ENCODE measurements at regions not wholly inside any gene's neighbourhood (a gene's known extent, or its start where the extent isn't known, plus 50 kb on each side); places are given as distances from the start of the nearest gene placed in this dataset.

- intact Hi-C loops (cut with DNase I; ENCODE audit: low total_unique reads) (no loop called here), in situ Hi-C loops (cut with MboI; ENCODE audit: low sequenced_read_pairs in 4 of 4) (loop anchor here in 3 of 4 donors (10.0 kb wide), 1 partner anchor 821 kb away; no protein-coding TSS in a partner anchor)
- no peaks in the 10 kb centered on the region for H3K36me3 ChIP-seq
- H3K9me3 ChIP-seq = peaks cover 0 to 8% (median 6%) of the 10 kb centered on the region in 3 donors
- peaks cover 24 to 35% (median 30%) of the 10 kb centered on the region in 3 donors for H3K27me3 ChIP-seq
- no peaks in the 10 kb centered on the region for H3K4me1 ChIP-seq
- no peak for DNase-seq
- ATAC-seq = no peak
- H3K4me3 ChIP-seq = no peak overlapping the region
- H3K27ac ChIP-seq = no peak overlapping the region
- no peak for TF ChIP-seq POLR2A (IDR thresholded peaks at IDR 0.05)
- TF ChIP-seq CTCF (IDR thresholded peaks at IDR 0.05 in 4 of 5, conservative IDR thresholded peaks at IDR 0.05 in 1 of 5) = no peak
These were observed 100.7 kb upstream of the MVB12B start for GRCh38 chr9:126225611-126226609.

DNA sequence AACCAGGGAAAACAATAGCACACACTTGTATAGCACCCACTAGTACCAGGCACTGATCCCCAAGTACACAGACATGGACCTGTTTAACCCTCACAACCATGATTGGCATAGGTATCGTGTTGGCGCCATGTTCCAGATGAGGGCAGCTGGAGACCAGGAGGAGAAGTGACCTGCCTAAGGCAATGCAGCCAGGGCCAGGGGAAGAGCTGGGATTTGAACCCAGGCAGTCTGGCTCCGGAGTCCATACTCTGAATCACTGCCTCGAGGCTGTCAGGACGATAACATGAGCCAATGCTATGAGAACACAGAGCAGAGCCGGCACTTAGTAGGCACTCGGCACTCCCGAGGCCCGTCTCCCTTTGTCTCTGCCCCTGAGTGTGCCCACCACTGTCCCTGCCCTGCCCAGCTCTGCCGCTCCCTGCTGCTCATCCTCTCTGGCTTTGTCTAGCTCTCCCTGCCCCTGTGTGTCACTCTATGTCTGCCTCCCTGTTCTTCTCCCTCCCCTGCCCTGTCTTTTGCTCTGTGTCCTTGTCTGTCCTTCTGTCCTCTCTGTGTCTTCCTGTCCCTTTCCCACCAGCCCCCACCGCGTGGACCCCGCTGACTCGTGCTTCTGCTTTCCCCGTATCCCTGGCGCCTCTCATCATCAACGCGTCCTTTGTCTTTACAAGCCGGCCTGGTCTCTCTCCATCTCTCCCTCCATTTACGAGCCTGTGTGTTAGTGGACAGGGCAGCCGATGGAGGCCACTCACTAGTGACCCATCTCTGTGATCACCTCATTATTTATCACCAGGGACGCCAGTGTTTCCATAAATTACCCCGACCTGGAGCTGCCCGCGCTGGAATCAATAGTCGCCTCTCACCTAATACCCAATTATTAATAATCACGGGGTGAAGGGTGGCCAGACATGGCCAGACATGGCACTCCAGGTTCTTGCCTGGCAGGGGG, 99.4 kb upstream of the MVB12B start:
- Histone ChIP-seq H3K36me3 (no peaks in the 10 kb centered on the region), H3K4me3 (no peak overlapping the region), H3K9me3 (no peaks in the 10 kb centered on the region), H3K27ac (no peak overlapping the region), H3K27me3 (peaks cover 12 to 21% (median 17%) of the 10 kb centered on the region in 3 donors), H3K4me1 (no peaks in the 10 kb centered on the region)
- in situ Hi-C loops (cut with MboI; ENCODE audit: low sequenced_read_pairs in 4 of 4) (loop anchor here in 3 of 4 donors (10.0 kb wide), 1 partner anchor 822 kb away; no protein-coding TSS in a partner anchor), intact Hi-C loops (cut with DNase I; ENCODE audit: low total_unique reads) (no loop called here)
- DNase-seq (no peak), ATAC-seq (no peak)
- TF ChIP-seq CTCF (IDR thresholded peaks at IDR 0.05 in 4 of 5, conservative IDR thresholded peaks at IDR 0.05 in 1 of 5) (no peak), POLR2A (IDR thresholded peaks at IDR 0.05) (no peak)

GRCh38 chr9:126228111-126228780, 98.4 kb upstream of the MVB12B start:
- in situ Hi-C loops (cut with MboI; ENCODE audit: low sequenced_read_pairs in 4 of 4) = loop anchor here in 3 of 4 donors (10.0 kb wide), 1 partner anchor 823 kb away; no protein-coding TSS in a partner anchor
- no peak for ATAC-seq
- intact Hi-C loops (cut with DNase I; ENCODE audit: low total_unique reads) = no loop called here
- DNase-seq = no peak
- Histone ChIP-seq H3K36me3 (no peaks in the 10 kb centered on the region), H3K4me3 (no peak overlapping the region), H3K27ac (no peak overlapping the region), H3K9me3 (no peaks in the 10 kb centered on the region), H3K27me3 (peaks cover 2 to 11% (median 8%) of the 10 kb centered on the region in 3 donors), H3K4me1 (no peaks in the 10 kb centered on the region)
- TF ChIP-seq CTCF (IDR thresholded peaks at IDR 0.05 in 4 of 5, conservative IDR thresholded peaks at IDR 0.05 in 1 of 5) = no peak
- no peak for TF ChIP-seq POLR2A (IDR thresholded peaks at IDR 0.05)

Data from gastrocnemius medialis (tissue), 4 donors.